Upper lobe of left lung (tissue), 4 donors: ENCODE measurements at regions not wholly inside any gene's neighbourhood (a gene's known extent, or its start where the extent isn't known, plus 50 kb on each side); places are given as distances from the start of the nearest gene placed in this dataset.

Source experiments
- CTCF ChIP-seq, 6 experiments: fragments of 450-650 bp in 4 of 6; fragments of 200-600 bp in 2 of 6; sonication (generic) in 2 of 6; IDR thresholded peaks; one replicate each; pipeline ENCODE4 v1.5.1; 2016 to 2019; ENCODE audit warnings: antibody characterized with exemption in 6 of 6
- EP300 ChIP-seq, 4 donors: sonication (generic); formaldehyde crosslinking; IDR thresholded peaks; one replicate each; pipeline ENCODE4 v1.5.1; 2017; ENCODE audit warnings: antibody characterized with exemption in 4 of 4, control low read depth in 2 of 4
- POLR2A ChIP-seq, 4 donors: fragments of 450-650 bp; IDR thresholded peaks; one replicate each; pipeline ENCODE4 v1.5.1; 2016 to 2017; ENCODE audit warnings: antibody characterized with exemption in 4 of 4, mild to moderate bottlenecking in 2 of 4

DNA sequence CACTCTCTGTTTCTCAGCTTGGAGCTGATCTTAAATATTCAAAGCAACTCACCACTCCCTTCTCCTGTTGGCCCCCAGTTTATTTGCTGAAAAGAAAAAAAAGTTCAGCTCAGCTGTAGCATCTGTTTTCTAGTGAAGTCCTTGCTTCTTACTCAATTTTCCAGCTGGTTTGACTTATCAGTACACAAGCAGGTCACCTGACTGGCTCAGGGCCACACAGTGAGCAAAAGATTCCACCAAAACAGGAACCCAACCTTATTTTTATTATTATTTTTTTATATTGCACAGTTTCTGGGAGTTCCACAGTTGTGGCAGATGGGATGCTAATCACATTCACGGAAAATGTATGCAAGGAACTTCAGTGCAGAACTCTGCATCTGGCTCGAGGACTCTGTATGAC lies 390.7 kb upstream of the RGMA start:
- TF ChIP-seq CTCF (IDR thresholded peaks at IDR 0.05), result no peak
- TF ChIP-seq EP300 (IDR thresholded peaks at IDR 0.05), result no peak
- TF ChIP-seq POLR2A (IDR thresholded peaks at IDR 0.05), result no peak
